Caco-2 (cell line): ENCODE measurements at regions not wholly inside any gene's neighbourhood (a gene's known extent, or its start where the extent isn't known, plus 50 kb on each side); places are given as distances from the start of the nearest gene placed in this dataset.
"Not testable (repeated sequence)": the region's sequence is repeated elsewhere in the genome, so short reads cannot be mapped to it uniquely, and the experiment has no call there.

Experiments used
- BruUV-seq: library from RNA; stranded (reverse); fragments of 400-500 nt; replicated peaks from 2 replicates; lab custom pipeline; 2021; lab: Mats Ljungman, UMichigan
- CTCF ChIA-PET: fragments of 300-600 bp; sonication (Branson Sonifier 250); formaldehyde crosslinking; loops from one replicate; lab custom pipeline; 2022; ENCODE audit warnings: antibody characterized with exemption; lab: Charles Lee
- POLR2A ChIA-PET: fragments of 300-600 bp; sonication (Branson Sonifier 250); formaldehyde crosslinking; loops from one replicate; lab custom pipeline; 2022; ENCODE audit warnings: antibody characterized with exemption; lab: Charles Lee
- DNase-seq, 2 experiments: peaks; one replicate each; pipeline versions ENCODE4 v3.0.0 to v3.0.0-alpha.2; 2020 to 2022
- H3K27me3 ChIP-seq: replicated peaks from 2 replicates; pipeline ENCODE4 v1.6.0; 2011; ENCODE audit warnings: low read length; ENCODE audit not compliant: control insufficient read depth, insufficient read depth
- H3K36me3 ChIP-seq: 2 replicates; pipeline ENCODE4 v1.5.1; 2011; ENCODE audit warnings: low read length; ENCODE audit not compliant: control insufficient read depth, insufficient read depth
- H3K4me1 ChIP-seq: fragments of 250-450 bp; sonication (Bioruptor Pico); 2 replicates; pipeline ENCODE4 v1.5.1; 2020; ENCODE audit warnings: mild to moderate bottlenecking
- H3K4me3 ChIP-seq: 2 replicates; pipeline ENCODE4 v1.5.1; 2011; ENCODE audit warnings: low read depth, mild to moderate bottlenecking, control low read depth, low read length
- H3K9me3 ChIP-seq: fragments of 250-450 bp; sonication (Bioruptor Pico); 2 replicates; pipeline ENCODE4 v1.5.1; 2020; ENCODE audit warnings: mild to moderate bottlenecking, moderate library complexity
- H3K27ac Mint-ChIP-seq: one replicate; pipeline ENCODE4 v1.8.0; 2022; ENCODE audit warnings: mixed read lengths; ENCODE audit not compliant: unreplicated experiment
- H3K27me3 Mint-ChIP-seq: one replicate; pipeline ENCODE4 v1.8.0; 2022; ENCODE audit warnings: mixed read lengths; ENCODE audit not compliant: insufficient read depth, unreplicated experiment
- H3K36me3 Mint-ChIP-seq: one replicate; pipeline ENCODE4 v1.8.0; 2022; ENCODE audit warnings: mild to moderate bottlenecking, mixed read lengths; ENCODE audit not compliant: insufficient read depth, unreplicated experiment
- H3K4me1 Mint-ChIP-seq: one replicate; pipeline ENCODE4 v1.8.0; 2022; ENCODE audit warnings: low read depth, mixed read lengths; ENCODE audit not compliant: unreplicated experiment
- H3K4me3 Mint-ChIP-seq: one replicate; pipeline ENCODE4 v1.8.0; 2022; ENCODE audit warnings: mild to moderate bottlenecking, moderate library complexity, mixed read lengths; ENCODE audit not compliant: unreplicated experiment
- H3K9me3 Mint-ChIP-seq: one replicate; pipeline ENCODE4 v1.8.0; 2022; ENCODE audit warnings: mixed read lengths; ENCODE audit not compliant: unreplicated experiment
- intact Hi-C: fragments of 100-400 bp; cut with micrococcal nuclease; formaldehyde crosslinking; loops from one replicate; pipeline ENCODE4 v1.10.0; 2022; ENCODE audit not compliant: unreplicated experiment

GRCh38 chr15:44828229-44828914 lies 92.0 kb downstream of the TRIM69 start:
- H3K9me3 ChIP-seq, intact Hi-C loops, POLR2A ChIA-PET, H3K36me3 Mint-ChIP-seq, H3K36me3 ChIP-seq, CTCF ChIA-PET, H3K27me3 Mint-ChIP-seq, H3K27me3 ChIP-seq, H3K4me3 ChIP-seq: not testable (repeated sequence)
- H3K4me1 Mint-ChIP-seq = peaks cover 14% of the 10 kb centered on the region
- peaks cover 11% of the 10 kb centered on the region for H3K9me3 Mint-ChIP-seq
- BruUV-seq = TSS peak; percentile 66
- H3K4me3 Mint-ChIP-seq = peak overlapping the region; percentile 51
- peak overlapping the region; percentile 95 for H3K27ac Mint-ChIP-seq
- H3K4me1 ChIP-seq = peaks cover 11% of the 10 kb centered on the region
- peak in 1 of 2 experiments; percentile 44 for DNase-seq

- CTCF ChIA-PET, H3K36me3 Mint-ChIP-seq, H3K4me3 ChIP-seq, POLR2A ChIA-PET, H3K27me3 ChIP-seq, BruUV-seq, H3K36me3 ChIP-seq, H3K27me3 Mint-ChIP-seq, intact Hi-C loops, DNase-seq, H3K9me3 ChIP-seq: not testable (repeated sequence)
- peak overlapping the region; percentile 90 for H3K27ac Mint-ChIP-seq
- H3K4me1 Mint-ChIP-seq = peaks cover 14% of the 10 kb centered on the region
- H3K9me3 Mint-ChIP-seq = peaks cover 11% of the 10 kb centered on the region
- peak overlapping the region; percentile 33 for H3K4me3 Mint-ChIP-seq
- H3K4me1 ChIP-seq = peaks cover 11% of the 10 kb centered on the region
Observed at GRCh38 chr15:44829150-44829549, 92.8 kb downstream of the TRIM69 start.

GRCh38 chr15:44830692-44831408 lies 94.5 kb downstream of the TRIM69 start:
- peaks cover 14% of the 10 kb centered on the region for H3K4me1 ChIP-seq
- CTCF ChIA-PET, H3K36me3 Mint-ChIP-seq, BruUV-seq, DNase-seq, POLR2A ChIA-PET, H3K27ac Mint-ChIP-seq, intact Hi-C loops, H3K27me3 ChIP-seq, H3K4me3 ChIP-seq, H3K36me3 ChIP-seq, H3K4me3 Mint-ChIP-seq, H3K27me3 Mint-ChIP-seq, H3K9me3 ChIP-seq: not testable (repeated sequence)
- peaks cover 11% of the 10 kb centered on the region for H3K9me3 Mint-ChIP-seq
- peaks cover 14% of the 10 kb centered on the region for H3K4me1 Mint-ChIP-seq

- H3K9me3 ChIP-seq, H3K36me3 Mint-ChIP-seq, H3K27me3 ChIP-seq, H3K4me3 ChIP-seq, BruUV-seq, POLR2A ChIA-PET, H3K27me3 Mint-ChIP-seq, H3K36me3 ChIP-seq, DNase-seq, H3K27ac Mint-ChIP-seq, intact Hi-C loops, CTCF ChIA-PET, H3K4me3 Mint-ChIP-seq: not testable (repeated sequence)
- Mint-ChIP-seq H3K4me1 (peaks cover 19% of the 10 kb centered on the region), H3K9me3 (peaks cover 11% of the 10 kb centered on the region)
- peaks cover 15% of the 10 kb centered on the region for H3K4me1 ChIP-seq
Observed at GRCh38 chr15:44831409-44831741, 95.0 kb downstream of the TRIM69 start.

GRCh38 chr15:44832133-44832532 lies 95.8 kb downstream of the TRIM69 start:
- POLR2A ChIA-PET, CTCF ChIA-PET, H3K4me3 ChIP-seq, H3K36me3 ChIP-seq, BruUV-seq, intact Hi-C loops, DNase-seq, H3K9me3 ChIP-seq, H3K36me3 Mint-ChIP-seq, H3K4me3 Mint-ChIP-seq, H3K27me3 ChIP-seq, H3K27me3 Mint-ChIP-seq: not testable (repeated sequence)
- peaks cover 15% of the 10 kb centered on the region for H3K4me1 ChIP-seq
- Mint-ChIP-seq H3K9me3 (peaks cover 11% of the 10 kb centered on the region), H3K4me1 (peaks cover 25% of the 10 kb centered on the region), H3K27ac (peak overlapping the region; percentile 6)

GRCh38 chr15:44833081-44833480 lies 96.8 kb downstream of the TRIM69 start:
- POLR2A ChIA-PET, H3K4me3 ChIP-seq, intact Hi-C loops, H3K4me3 Mint-ChIP-seq, DNase-seq, H3K27me3 Mint-ChIP-seq, CTCF ChIA-PET, H3K27ac Mint-ChIP-seq, H3K9me3 ChIP-seq, H3K36me3 ChIP-seq, H3K27me3 ChIP-seq, BruUV-seq, H3K36me3 Mint-ChIP-seq: not testable (repeated sequence)
- Mint-ChIP-seq H3K9me3 (peaks cover 11% of the 10 kb centered on the region), H3K4me1 (peaks cover 25% of the 10 kb centered on the region)
- peaks cover 12% of the 10 kb centered on the region for H3K4me1 ChIP-seq

- H3K4me1 ChIP-seq, BruUV-seq, H3K4me3 ChIP-seq, H3K36me3 ChIP-seq, H3K27me3 ChIP-seq, DNase-seq, CTCF ChIA-PET, H3K9me3 ChIP-seq, H3K27ac Mint-ChIP-seq, H3K36me3 Mint-ChIP-seq, H3K4me3 Mint-ChIP-seq, intact Hi-C loops, H3K27me3 Mint-ChIP-seq, POLR2A ChIA-PET: not testable (repeated sequence)
- Mint-ChIP-seq H3K9me3 (peaks cover 11% of the 10 kb centered on the region), H3K4me1 (peaks cover 25% of the 10 kb centered on the region)
Observed at GRCh38 chr15:44833761-44834160, 97.4 kb downstream of the TRIM69 start.
